Lower leg skin (tissue), 4 donors: ENCODE measurements at regions not wholly inside any gene's neighbourhood (a gene's known extent, or its start where the extent isn't known, plus 50 kb on each side); places are given as distances from the start of the nearest gene placed in this dataset.
A peak's percentile ranks its signal among the peaks of the same experiment; 100 is the strongest.

ENCODE experiments used
- DNase-seq, 2 donors: peaks; one replicate each; pipeline ENCODE4 v3.0.0-alpha.2; 2019; ENCODE audit warnings: low spot score in 2 of 2
- H3K4me3 ChIP-seq: fragments of 200-600 bp; sonication (generic); 2 replicates; pipeline ENCODE4 v1.5.1; 2017; ENCODE audit warnings: mild to moderate bottlenecking, low read depth; ENCODE audit not compliant: poor library complexity, severe bottlenecking
- CTCF ChIP-seq, 3 donors: fragments of 450-650 bp; IDR thresholded peaks; one replicate each; pipeline ENCODE4 v1.5.1; 2016; ENCODE audit warnings: antibody characterized with exemption in 3 of 3, mild to moderate bottlenecking in 3 of 3, moderate library complexity in 2 of 3
- POLR2A ChIP-seq, 2 donors: fragments of 450-650 bp; IDR thresholded peaks; one replicate each; pipeline ENCODE4 v1.6.1; 2016 to 2017; ENCODE audit warnings: antibody characterized with exemption in 2 of 2, mild to moderate bottlenecking in 1 of 2, moderate library complexity in 1 of 2
- WGBS, 2 donors: methylation state at CpG; one replicate each; pipeline ENCODE4 v1.1.5; 2018; 5-methylcytosine and 5-hydroxymethylcytosine counted together
- intact Hi-C: fragments of 100-400 bp; cut with DNase I; formaldehyde crosslinking; loops from one replicate; pipeline ENCODE4 v1.15.0; 2023; ENCODE audit warnings: low total_unique reads

- WGBS, 2 donors = 70 to 97% methylated on average over 3 of the region's 3 CpGs
- TF ChIP-seq CTCF (IDR thresholded peaks at IDR 0.05) = no peak
- no peak for TF ChIP-seq POLR2A (IDR thresholded peaks at IDR 0.05)
Observed at GRCh38 chr22:48887394-48888332, 940.0 kb downstream of the BRD1 start.

GRCh38 chr22:48886604-48887393, 940.9 kb downstream of the BRD1 start:
- intact Hi-C loops = no loop called here
- no peak for TF ChIP-seq CTCF (IDR thresholded peaks at IDR 0.05)
- no peak overlapping the region for H3K4me3 ChIP-seq
- 79 to 83% methylated on average over 17 to 22 of the region's 22 CpGs for WGBS, 2 donors
- peak in 1 of 2 donors; percentile 65 for DNase-seq

More at GRCh38 chr22:48887394-48888332, 940.0 kb downstream of the BRD1 start:
- DNase-seq = peak in 1 of 2 donors; percentile 32
- intact Hi-C loops = no loop called here
- H3K4me3 ChIP-seq = no peak overlapping the region

- DNase-seq = no peak
Observed at GRCh38 chr22:48885919-48886305, 941.8 kb downstream of the BRD1 start.

GRCh38 chr22:48885271-48885918, 942.3 kb downstream of the BRD1 start:
- intact Hi-C loops = no loop called here
- peak in 1 of 2 donors; percentile 75 for DNase-seq
- no peak for TF ChIP-seq POLR2A (IDR thresholded peaks at IDR 0.05)
- no peak for TF ChIP-seq CTCF (IDR thresholded peaks at IDR 0.05)
- WGBS, 2 donors = 57 to 64% methylated on average over 17 to 18 of the region's 18 CpGs
- no peak overlapping the region for H3K4me3 ChIP-seq

More at GRCh38 chr22:48885919-48886305, 941.8 kb downstream of the BRD1 start:
- 68 to 93% methylated on average over 9 of the region's 9 CpGs for WGBS, 2 donors
- intact Hi-C loops = no loop called here
- H3K4me3 ChIP-seq = no peak overlapping the region
- no peak for TF ChIP-seq CTCF (IDR thresholded peaks at IDR 0.05)
- no peak for TF ChIP-seq POLR2A (IDR thresholded peaks at IDR 0.05)

GRCh38 chr22:48884786-48885185, 942.9 kb downstream of the BRD1 start:
- DNase-seq = no peak
- H3K4me3 ChIP-seq = no peak overlapping the region
- 50 to 77% methylated on average over 15 to 16 of the region's 16 CpGs for WGBS, 2 donors
- intact Hi-C loops = no loop called here
- no peak for TF ChIP-seq CTCF (IDR thresholded peaks at IDR 0.05)
